ENCODE measurements at regions not wholly inside any gene's neighbourhood (a gene's known extent, or its start where the extent isn't known, plus 50 kb on each side); places are given as distances from the start of the nearest gene placed in this dataset.
"Not testable (repeated sequence)": the region's sequence is repeated elsewhere in the genome, so short reads cannot be mapped to it uniquely, and the experiment has no call there.

- H2AFZ ChIP-seq (ENCODE audit: low read depth, low read length); H3K4me1 ChIP-seq (replicated peaks in 1 of 2; ENCODE audit: control insufficient read depth in 2 of 2, insufficient read depth in 2 of 2, low read length in 2 of 2); H3K27me3 ChIP-seq (ENCODE audit: control insufficient read depth in 2 of 2, insufficient read depth in 2 of 2, low read length in 2 of 2); H3K27ac ChIP-seq (ENCODE audit: extremely low read depth, low read depth, low read length); H4K20me1 ChIP-seq (replicated peaks; ENCODE audit: control insufficient read depth, insufficient read depth, low read length); BruUV-seq (replicated peaks); H3K36me3 ChIP-seq (ENCODE audit: control insufficient read depth, insufficient read depth, low read length); in situ Hi-C loops (cut with MboI); H3K9me1 ChIP-seq (ENCODE audit: control insufficient read depth, insufficient read depth, low read length); CTCF ChIA-PET (ENCODE audit: low intra/inter-chr PET ratio); H3K9me3 ChIP-seq (replicated peaks; ENCODE audit: control insufficient read depth, insufficient read depth, low read depth, low read length); ATAC-seq; POLR2A ChIA-PET; DNase-seq (ENCODE audit: extremely low read depth in 1 of 4, low spot score in 3 of 4); H3K9ac ChIP-seq (ENCODE audit: insufficient read depth in 1 of 2, low read depth in 2 of 2, low read length in 2 of 2); H3K4me3 ChIP-seq; FAIRE-seq; H3K79me2 ChIP-seq (ENCODE audit: control insufficient read depth, insufficient read depth, low read length); intact Hi-C loops (cut with micrococcal nuclease); H3K4me2 ChIP-seq (ENCODE audit: insufficient read depth, low read length): not testable (repeated sequence)
- TF ChIP-seq ZNF146 (CRISPR knock-in tag; IDR thresholded peaks at IDR 0.05; ENCODE audit: unreplicated experiment): peak; percentile 25
- WGBS (ENCODE audit: insufficient coverage, low coverage, missing lambda C conversion rate): 8% methylated on average over 2 of the region's 2 CpGs
Measured at GRCh38 chr6:79361074-79361473, 126.6 kb upstream of the HMGN3 start.

GRCh38 chr6:79353226-79353625 is 118.7 kb upstream of the HMGN3 start:
- FAIRE-seq (no peak), DNase-seq (ENCODE audit: extremely low read depth in 1 of 4, low spot score in 3 of 4) (no peak), ATAC-seq (no peak)
- Histone ChIP-seq H3K4me3 (no peak overlapping the region), H3K4me2 (ENCODE audit: insufficient read depth, low read length) (no peak overlapping the region), H3K9ac (ENCODE audit: insufficient read depth in 1 of 2, low read depth in 2 of 2, low read length in 2 of 2) (no peak overlapping the region), H3K79me2 (ENCODE audit: control insufficient read depth, insufficient read depth, low read length) (no peaks in the 10 kb centered on the region), H3K9me1 (ENCODE audit: control insufficient read depth, insufficient read depth, low read length) (no peaks in the 10 kb centered on the region), H4K20me1 (replicated peaks; ENCODE audit: control insufficient read depth, insufficient read depth, low read length) (no peaks in the 10 kb centered on the region), H3K4me1 (replicated peaks in 1 of 2; ENCODE audit: control insufficient read depth in 2 of 2, insufficient read depth in 2 of 2, low read length in 2 of 2) (no peaks in the 10 kb centered on the region), H3K27me3 (ENCODE audit: control insufficient read depth in 2 of 2, insufficient read depth in 2 of 2, low read length in 2 of 2) (no peaks in the 10 kb centered on the region), H3K36me3 (ENCODE audit: control insufficient read depth, insufficient read depth, low read length) (no peaks in the 10 kb centered on the region), H3K27ac (ENCODE audit: extremely low read depth, low read depth, low read length) (no peak overlapping the region), H2AFZ (ENCODE audit: low read depth, low read length) (no peak overlapping the region), H3K9me3 (replicated peaks; ENCODE audit: control insufficient read depth, insufficient read depth, low read depth, low read length) (no peaks in the 10 kb centered on the region)
- intact Hi-C loops (cut with micrococcal nuclease): no loop called here
- WGBS (ENCODE audit: insufficient coverage, low coverage, missing lambda C conversion rate): 2% methylated on average over 4 of the region's 4 CpGs
- no peak for TF ChIP-seq ZBTB17 (CRISPR knock-in tag; IDR thresholded peaks at IDR 0.05)
- TF ChIP-seq ZBTB49 (CRISPR knock-in tag; IDR thresholded peaks at IDR 0.05; ENCODE audit: borderline replicate concordance): no peak
- TF ChIP-seq MAFK (IDR thresholded peaks at IDR 0.05; ENCODE audit: low read length): no peak
- TF ChIP-seq RNF2 (IDR thresholded peaks at IDR 0.05): no peak
- ChIA-PET CTCF (ENCODE audit: low intra/inter-chr PET ratio) (no interaction called here), POLR2A (no interaction called here)
- in situ Hi-C loops (cut with MboI): no loop called here
- BruUV-seq (replicated peaks): no TSS peak

Data from K562 (cell line).